ENCODE measurements at regions not wholly inside any gene's neighbourhood (a gene's known extent, or its start where the extent isn't known, plus 50 kb on each side); places are given as distances from the start of the nearest gene placed in this dataset.

GRCh38 chr1:29925058-29925457, 688.7 kb downstream of the PTPRU start:
- DNase-seq (ENCODE audit: low read depth in 1 of 2, low spot score in 1 of 2) (no peak), FAIRE-seq (no peak), ATAC-seq (no peak)
- POLR2A ChIA-PET, result no interaction called here
- no peak overlapping the region for H3K4me3 ChIP-seq
- TF ChIP-seq, protein P1, sequence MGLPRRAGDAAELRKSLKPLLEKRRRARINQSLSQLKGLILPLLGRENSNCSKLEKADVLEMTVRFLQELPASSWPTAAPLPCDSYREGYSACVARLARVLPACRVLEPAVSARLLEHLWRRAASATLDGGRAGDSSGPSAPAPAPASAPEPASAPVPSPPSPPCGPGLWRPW (IDR thresholded peaks at IDR 0.05), result no peak
- TF ChIP-seq FOSB (CRISPR knock-in tag; IDR thresholded peaks at IDR 0.05) (no peak), RCOR1 (IDR thresholded peaks at IDR 0.05; ENCODE audit: low read depth, low read length) (no peak), GATA3 (IDR thresholded peaks at IDR 0.05; ENCODE audit: borderline replicate concordance) (no peak), RNF2 (IDR thresholded peaks at IDR 0.05; ENCODE audit: borderline replicate concordance, low read depth) (no peak), BHLHE40 (IDR thresholded peaks at IDR 0.05; ENCODE audit: low read depth, low read length) (no peak), NPAS2 (CRISPR knock-in tag; IDR thresholded peaks at IDR 0.05; ENCODE audit: borderline replicate concordance) (no peak), CHD2 (IDR thresholded peaks at IDR 0.05; ENCODE audit: low read length, partially characterized antibody) (no peak), KDM1A (IDR thresholded peaks at IDR 0.05; ENCODE audit: low read depth) (no peak), NR3C1 (IDR thresholded peaks at IDR 0.05) (no peak), CBX8 (IDR thresholded peaks at IDR 0.05) (no peak), FOXS1 (CRISPR knock-in tag; IDR thresholded peaks at IDR 0.05) (no peak), JUNB (IDR thresholded peaks at IDR 0.05) (no peak), HMGXB4 (CRISPR knock-in tag; IDR thresholded peaks at IDR 0.05; ENCODE audit: borderline replicate concordance) (no peak), PHF8 (IDR thresholded peaks at IDR 0.05; ENCODE audit: borderline replicate concordance, low read depth) (no peak), TP53 (CRISPR knock-in tag; IDR thresholded peaks at IDR 0.05) (no peak), HEYL (CRISPR knock-in tag; IDR thresholded peaks at IDR 0.05) (no peak), ELK1 (IDR thresholded peaks at IDR 0.05; ENCODE audit: low read depth, low read length) (no peak), HOXA7 (CRISPR knock-in tag; IDR thresholded peaks at IDR 0.05) (no peak)
- TF ChIP-seq, protein P2, sequence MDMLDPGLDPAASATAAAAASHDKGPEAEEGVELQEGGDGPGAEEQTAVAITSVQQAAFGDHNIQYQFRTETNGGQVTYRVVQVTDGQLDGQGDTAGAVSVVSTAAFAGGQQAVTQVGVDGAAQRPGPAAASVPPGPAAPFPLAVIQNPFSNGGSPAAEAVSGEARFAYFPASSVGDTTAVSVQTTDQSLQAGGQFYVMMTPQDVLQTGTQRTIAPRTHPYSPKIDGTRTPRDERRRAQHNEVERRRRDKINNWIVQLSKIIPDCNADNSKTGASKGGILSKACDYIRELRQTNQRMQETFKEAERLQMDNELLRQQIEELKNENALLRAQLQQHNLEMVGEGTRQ (IDR thresholded peaks at IDR 0.05), result no peak
- WGBS (ENCODE audit: missing lambda C conversion rate), result 60% methylated on average over 1 of the region's 6 CpGs
- H3K9me3 ChIP-seq, result no peaks in the 10 kb centered on the region
- no peak overlapping the region for H3K27ac ChIP-seq
- CTCF ChIA-PET, result no interaction called here
- no peaks in the 10 kb centered on the region for H3K4me1 ChIP-seq
- H3K4me2 ChIP-seq, result no peak overlapping the region

DNA sequence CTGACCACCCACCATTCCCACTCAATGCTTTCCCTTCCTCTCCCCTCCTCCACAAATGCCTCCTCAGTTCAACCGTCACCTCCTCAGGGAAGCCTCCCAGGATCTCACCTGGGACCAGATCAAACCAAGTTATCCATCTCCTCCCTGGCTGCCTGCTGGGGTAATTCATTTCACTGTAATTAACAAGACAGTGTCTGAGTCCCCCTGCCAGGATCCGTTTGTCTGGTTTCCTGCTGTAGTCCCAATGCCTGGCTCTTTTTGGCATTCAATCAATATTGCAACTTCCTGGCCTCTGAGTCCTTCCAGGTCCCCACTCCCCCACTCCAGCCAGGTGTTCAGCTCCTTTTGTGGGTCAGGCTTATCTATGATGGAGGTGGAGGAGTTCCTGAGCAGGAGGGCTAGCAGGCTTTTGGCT, 687.7 kb downstream of the PTPRU start:
- Histone ChIP-seq H3K9me3 (no peaks in the 10 kb centered on the region), H3K4me1 (no peaks in the 10 kb centered on the region), H3K4me2 (no peak overlapping the region), H3K4me3 (no peak overlapping the region), H3K27ac (no peak overlapping the region)
- 0% methylated on average over 2 of the region's 2 CpGs for WGBS (ENCODE audit: missing lambda C conversion rate)
- DNase-seq (ENCODE audit: low read depth in 1 of 2, low spot score in 1 of 2) (no peak), FAIRE-seq (no peak), ATAC-seq (no peak)
- ChIA-PET CTCF (interaction anchor here (0.6 kb wide), 1 partner anchor 24 kb away, joined by 4 read pairs; no protein-coding TSS in a partner anchor), POLR2A (no interaction called here)
- TF ChIP-seq CBX8 (IDR thresholded peaks at IDR 0.05) (no peak), ZFP36 (IDR thresholded peaks at IDR 0.05; ENCODE audit: borderline replicate concordance, partially characterized antibody) (peak; percentile 5)

- Histone ChIP-seq H3K4me3 (no peak overlapping the region), H3K27ac (no peak overlapping the region), H3K9me3 (no peaks in the 10 kb centered on the region), H3K4me2 (no peak overlapping the region), H3K4me1 (no peaks in the 10 kb centered on the region)
- FAIRE-seq (no peak), DNase-seq (ENCODE audit: low read depth in 1 of 2, low spot score in 1 of 2) (no peak), ATAC-seq (no peak)
- CTCF ChIA-PET, result no interaction called here
- WGBS (ENCODE audit: missing lambda C conversion rate), result 94% methylated on average over 2 of the region's 2 CpGs
- POLR2A ChIA-PET, result no interaction called here
- TF ChIP-seq, protein P3, sequence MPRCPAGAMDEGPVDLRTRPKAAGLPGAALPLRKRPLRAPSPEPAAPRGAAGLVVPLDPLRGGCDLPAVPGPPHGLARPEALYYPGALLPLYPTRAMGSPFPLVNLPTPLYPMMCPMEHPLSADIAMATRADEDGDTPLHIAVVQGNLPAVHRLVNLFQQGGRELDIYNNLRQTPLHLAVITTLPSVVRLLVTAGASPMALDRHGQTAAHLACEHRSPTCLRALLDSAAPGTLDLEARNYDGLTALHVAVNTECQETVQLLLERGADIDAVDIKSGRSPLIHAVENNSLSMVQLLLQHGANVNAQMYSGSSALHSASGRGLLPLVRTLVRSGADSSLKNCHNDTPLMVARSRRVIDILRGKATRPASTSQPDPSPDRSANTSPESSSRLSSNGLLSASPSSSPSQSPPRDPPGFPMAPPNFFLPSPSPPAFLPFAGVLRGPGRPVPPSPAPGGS (IDR thresholded peaks at IDR 0.05), result no peak
- TF ChIP-seq HOXA7 (CRISPR knock-in tag; IDR thresholded peaks at IDR 0.05), result no peak
- TF ChIP-seq MAZ (IDR thresholded peaks at IDR 0.05; ENCODE audit: borderline replicate concordance, low read depth, low read length), result no peak
- TF ChIP-seq SMC3 (IDR thresholded peaks at IDR 0.05), result no peak
- TF ChIP-seq BHLHE40 (IDR thresholded peaks at IDR 0.05; ENCODE audit: low read depth, low read length), result no peak
- no peak for TF ChIP-seq PBX3 (IDR thresholded peaks at IDR 0.05)
- TF ChIP-seq ZSCAN20 (CRISPR knock-in tag; IDR thresholded peaks at IDR 0.05), result no peak
- TF ChIP-seq JUN (IDR thresholded peaks at IDR 0.05), result no peak
- TF ChIP-seq KDM1A (IDR thresholded peaks at IDR 0.05; ENCODE audit: low read depth), result no peak
- TF ChIP-seq RNF2 (IDR thresholded peaks at IDR 0.05; ENCODE audit: borderline replicate concordance, low read depth), result no peak
- TF ChIP-seq, protein P4, sequence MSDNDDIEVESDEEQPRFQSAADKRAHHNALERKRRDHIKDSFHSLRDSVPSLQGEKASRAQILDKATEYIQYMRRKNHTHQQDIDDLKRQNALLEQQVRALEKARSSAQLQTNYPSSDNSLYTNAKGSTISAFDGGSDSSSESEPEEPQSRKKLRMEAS (IDR thresholded peaks at IDR 0.05), result no peak
- no peak for TF ChIP-seq POLR2AphosphoS2 (conservative IDR thresholded peaks at IDR 0.05; ENCODE audit: low read length)
- no peak for TF ChIP-seq ZC3H11A (IDR thresholded peaks at IDR 0.05)
- no peak for TF ChIP-seq ZFP36 (IDR thresholded peaks at IDR 0.05; ENCODE audit: borderline replicate concordance, partially characterized antibody)
Measured at GRCh38 chr1:29921741-29922140, 685.4 kb downstream of the PTPRU start.
